HEK293 (cell line): ENCODE measurements at regions not wholly inside any gene's neighbourhood (a gene's known extent, or its start where the extent isn't known, plus 50 kb on each side); places are given as distances from the start of the nearest gene placed in this dataset.
A peak's percentile ranks its signal among the peaks of the same experiment; 100 is the strongest.
"Not testable (repeated sequence)": the region's sequence is repeated elsewhere in the genome, so short reads cannot be mapped to it uniquely, and the experiment has no call there.

Experiments used
- CTCF ChIA-PET: fragments of 350-600 bp; formaldehyde crosslinking; extraction: SDS; loops from one replicate; lab custom pipeline; 2021; ENCODE audit warnings: antibody characterized with exemption; lab: Yijun Ruan, JAX
- POLR2A ChIA-PET: fragments of 300-600 bp; formaldehyde crosslinking; extraction: SDS; loops from one replicate; lab custom pipeline; 2020; ENCODE audit warnings: antibody characterized with exemption, inconsistent platforms; lab: Yijun Ruan, JAX
- H3K27ac ChIP-seq: fragments of 200-500 bp; sonication (Bioruptor generic); 2 replicates; pipeline ENCODE4 v1.5.1; 2014; ENCODE audit warnings: low read depth, low read length, control low read depth, inconsistent platforms; ENCODE audit errors: extremely low read depth
- H3K36me3 ChIP-seq, 2 experiments: fragments of 200-500 bp in 1 of 2; sonication (Bioruptor generic) in 1 of 2; 1 replicate in 1 of 2; 2 replicates in 1 of 2; pipeline ENCODE4 v1.5.1; 2014 to 2017; ENCODE audit warnings: inconsistent platforms in 2 of 2, low read length in 2 of 2; ENCODE audit not compliant: control insufficient read depth in 2 of 2, insufficient read depth in 1 of 2
- H3K4me1 ChIP-seq: fragments of 200-500 bp; sonication (Bioruptor generic); 2 replicates; pipeline ENCODE4 v1.5.1; 2014; ENCODE audit warnings: mild to moderate bottlenecking, low read length, inconsistent platforms; ENCODE audit not compliant: control insufficient read depth, insufficient read depth
- H3K4me3 ChIP-seq: 2 replicates; pipeline ENCODE4 v1.5.1; 2011; ENCODE audit warnings: low read depth, mild to moderate bottlenecking, control low read depth, low read length, moderate library complexity
- H3K9me3 ChIP-seq: fragments of 200-500 bp; sonication (Bioruptor generic); 2 replicates; pipeline ENCODE4 v1.5.1; 2014; ENCODE audit warnings: low read depth, low read length, inconsistent platforms; ENCODE audit not compliant: control insufficient read depth, insufficient read depth
- PRDM4 ChIP-seq: fragments of 450-650 bp; formaldehyde crosslinking; IDR thresholded peaks from 2 replicates; pipeline ENCODE4 v1.5.1; 2017; ENCODE audit warnings: missing biosample characterization, missing genetic modification characterization
- REST ChIP-seq: fragments of 450-650 bp; formaldehyde crosslinking; IDR thresholded peaks from 2 replicates; pipeline ENCODE4 v1.5.1; 2016; ENCODE audit warnings: missing biosample characterization, missing genetic modification characterization
- SCRT1 ChIP-seq: fragments of 450-650 bp; formaldehyde crosslinking; IDR thresholded peaks from 2 replicates; pipeline ENCODE4 v1.5.1; 2016; ENCODE audit warnings: missing biosample characterization, missing genetic modification characterization, borderline replicate concordance
- SP7 ChIP-seq: fragments of 450-650 bp; formaldehyde crosslinking; IDR thresholded peaks from 2 replicates; pipeline ENCODE4 v1.5.1; 2016; ENCODE audit warnings: missing biosample characterization, missing genetic modification characterization
- ZBTB48 ChIP-seq: fragments of 450-650 bp; formaldehyde crosslinking; IDR thresholded peaks from 2 replicates; pipeline ENCODE4 v1.5.1; 2016; ENCODE audit warnings: missing biosample characterization, missing genetic modification characterization
- ZNF146 ChIP-seq: fragments of 450-650 bp; formaldehyde crosslinking; IDR thresholded peaks from 2 replicates; pipeline ENCODE4 v1.5.1; 2016; ENCODE audit warnings: missing biosample characterization, missing genetic modification characterization
- ZNF148 ChIP-seq: fragments of 450-650 bp; formaldehyde crosslinking; IDR thresholded peaks from 2 replicates; pipeline ENCODE4 v1.5.0; 2017; ENCODE audit warnings: missing biosample characterization, missing genetic modification characterization, borderline replicate concordance
- ZNF280C ChIP-seq: fragments of 450-650 bp; formaldehyde crosslinking; IDR thresholded peaks from 2 replicates; pipeline ENCODE4 v1.5.1; 2016; ENCODE audit warnings: missing biosample characterization, missing genetic modification characterization
- ZNF280D ChIP-seq: fragments of 450-650 bp; formaldehyde crosslinking; IDR thresholded peaks from 2 replicates; pipeline ENCODE4 v1.5.1; 2016; ENCODE audit warnings: missing biosample characterization, missing genetic modification characterization
- ZNF354C ChIP-seq: fragments of 450-650 bp; formaldehyde crosslinking; IDR thresholded peaks from 2 replicates; pipeline ENCODE4 v1.5.1; 2016; ENCODE audit warnings: missing biosample characterization, missing genetic modification characterization, low read depth, borderline replicate concordance
- ZNF561 ChIP-seq: fragments of 450-650 bp; IDR thresholded peaks from 2 replicates; pipeline ENCODE4 v1.5.1; 2018; ENCODE audit warnings: missing biosample characterization, missing genetic modification characterization, borderline replicate concordance
- ZNF677 ChIP-seq: fragments of 450-650 bp; IDR thresholded peaks from 2 replicates; pipeline ENCODE4 v1.5.0; 2018; ENCODE audit warnings: missing biosample characterization, mild to moderate bottlenecking, missing genetic modification characterization, moderate library complexity
- ZSCAN5A ChIP-seq: fragments of 450-650 bp; formaldehyde crosslinking; IDR thresholded peaks from 2 replicates; pipeline ENCODE4 v1.5.1; 2016; ENCODE audit warnings: missing biosample characterization, missing genetic modification characterization

- TF ChIP-seq REST = no peak
- no peak for TF ChIP-seq ZNF677
- no peak for TF ChIP-seq PRDM4 (tag by site-specific recombination)
- no peak for TF ChIP-seq ZSCAN5A
- no peak for TF ChIP-seq ZNF354C (tag by site-specific recombination)
Observed at GRCh38 chr5:10885026-10885425, 124.0 kb upstream of the DAP start (continued).

- H3K9me3 ChIP-seq, H3K4me3 ChIP-seq, CTCF ChIA-PET, POLR2A ChIA-PET, H3K4me1 ChIP-seq, H3K36me3 ChIP-seq, H3K27ac ChIP-seq: not testable (repeated sequence)
- peak; percentile 94 for TF ChIP-seq ZNF146 (tag by site-specific recombination)
Observed at GRCh38 chr5:10883945-10884344, 122.9 kb upstream of the DAP start.

- Histone ChIP-seq H3K4me3 (no peak overlapping the region), H3K4me1 (no peaks in the 10 kb centered on the region), H3K36me3 (no peaks in the 10 kb centered on the region), H3K27ac (no peak overlapping the region), H3K9me3 (no peaks in the 10 kb centered on the region)
- ChIA-PET CTCF (interaction anchor here (1.6 kb wide), 1 partner anchor 25 kb away, joined by 4 read pairs; no protein-coding TSS in a partner anchor), POLR2A (no interaction called here)
- no peak for TF ChIP-seq ZNF561 (tag by site-specific recombination)
- no peak for TF ChIP-seq SP7 (tag by site-specific recombination)
- TF ChIP-seq SCRT1 (tag by site-specific recombination) = no peak
- no peak for TF ChIP-seq ZNF280D (tag by site-specific recombination)
- TF ChIP-seq ZNF148 (tag by site-specific recombination) = no peak
- TF ChIP-seq ZNF280C (tag by site-specific recombination) = no peak
- no peak for TF ChIP-seq ZBTB48 (tag by site-specific recombination)
Observed at GRCh38 chr5:10880934-10881333, 119.9 kb upstream of the DAP start.
